OCI-LY3 (cell line): ENCODE measurements at regions not wholly inside any gene's neighbourhood (a gene's known extent, or its start where the extent isn't known, plus 50 kb on each side); places are given as distances from the start of the nearest gene placed in this dataset.

Experiments used
- CTCF ChIP-seq: fragments of 200-600, 300-600 bp; sonication (generic); IDR thresholded peaks from 2 replicates; pipeline ENCODE4 v1.5.1; 2014; ENCODE audit warnings: antibody characterized with exemption, low read length, low read depth
- EZH2phosphoT487 ChIP-seq: fragments of 200-600 bp; shearing (Covaris generic); IDR thresholded peaks from 2 replicates; pipeline ENCODE4 v1.6.1; 2018; ENCODE audit warnings: antibody characterized with exemption, mixed run types, low read depth

GRCh38 chr9:118976160-118976559, 393.1 kb downstream of the BRINP1 start:
- TF ChIP-seq CTCF (no peak), EZH2phosphoT487 (no peak)
